Left hindlimb (tissue), 1 donor: ENCODE measurements at regions not wholly inside any gene's neighbourhood (a gene's known extent, or its start where the extent isn't known, plus 50 kb on each side); places are given as distances from the start of the nearest gene placed in this dataset.
"Not testable (repeated sequence)": the region's sequence is repeated elsewhere in the genome, so short reads cannot be mapped to it uniquely, and the experiment has no call there.

Experiments
- DNase-seq: peaks from one replicate; pipeline ENCODE4 v3.0.0-alpha.2; 2018

DNA sequence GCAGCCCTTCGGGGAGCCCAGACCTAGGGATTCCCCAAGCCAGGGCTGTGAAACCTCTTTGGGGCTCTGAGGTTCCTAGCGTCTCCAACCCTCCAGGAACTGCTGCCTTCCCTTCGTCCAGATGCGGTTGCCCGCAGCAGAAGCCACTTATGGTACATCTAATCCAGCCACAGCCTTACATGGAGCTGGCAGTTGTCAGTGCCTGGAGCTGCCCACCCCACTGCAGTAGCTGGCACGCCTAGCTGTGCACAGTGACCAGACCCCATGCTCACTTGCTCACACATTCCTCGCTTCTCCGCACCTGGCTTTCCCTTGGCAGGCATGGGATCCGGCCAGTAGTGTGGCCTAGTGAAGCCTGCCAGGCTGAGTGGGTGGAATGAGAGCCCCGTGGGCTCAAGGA lies 547.6 kb downstream of the TBC1D32 start:
- DNase-seq, result no peak

DNA sequence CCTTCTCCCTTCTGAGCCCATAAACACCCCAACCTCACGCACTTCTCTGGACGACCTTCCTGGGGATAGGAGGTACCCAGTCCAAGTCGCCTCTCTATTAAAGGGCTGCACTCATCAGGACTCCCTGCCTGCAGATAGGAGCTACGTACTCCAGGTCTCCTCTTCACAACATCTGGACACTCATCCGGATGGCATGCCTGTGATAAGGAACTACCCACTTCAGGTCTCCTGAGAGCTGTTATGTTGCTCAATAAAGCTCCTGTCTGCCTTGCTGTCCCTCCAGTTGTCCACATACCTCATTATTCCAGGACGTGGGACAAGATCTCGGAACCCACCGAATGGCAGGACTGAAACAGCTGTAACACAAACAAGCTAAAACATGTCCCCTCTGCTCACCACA lies 548.0 kb downstream of the TBC1D32 start:
- DNase-seq, result no peak

DNA sequence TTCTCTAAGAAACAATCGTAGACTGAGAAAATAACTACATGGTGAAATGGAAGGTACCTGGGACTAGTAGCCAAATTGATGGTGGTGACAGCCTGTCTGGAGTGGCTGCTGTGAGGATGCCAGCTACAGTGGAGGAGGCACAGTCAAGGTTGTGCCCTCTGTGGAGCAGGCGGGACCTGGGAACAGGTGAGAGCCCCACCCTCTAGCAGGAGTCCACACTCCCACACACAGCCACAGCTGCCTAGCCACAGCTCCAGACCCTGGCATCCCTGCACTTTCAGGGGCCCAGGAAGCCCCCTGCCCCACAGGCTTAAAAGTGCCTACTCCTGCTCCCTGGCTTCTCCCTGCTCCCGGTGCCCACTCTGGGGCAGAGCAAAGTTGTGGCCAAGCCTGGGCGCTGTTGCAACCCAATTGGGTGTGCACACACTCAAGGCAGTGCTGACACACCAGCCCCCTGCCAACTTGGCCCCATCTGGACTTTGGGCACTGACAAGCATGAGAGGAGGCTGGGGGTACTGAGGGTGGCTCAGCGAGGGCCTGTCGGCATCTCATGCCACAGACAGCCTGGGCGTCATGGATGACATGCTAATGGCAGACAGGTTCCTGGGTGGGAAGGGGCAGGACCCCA lies 548.7 kb downstream of the TBC1D32 start:
- no peak for DNase-seq

DNA sequence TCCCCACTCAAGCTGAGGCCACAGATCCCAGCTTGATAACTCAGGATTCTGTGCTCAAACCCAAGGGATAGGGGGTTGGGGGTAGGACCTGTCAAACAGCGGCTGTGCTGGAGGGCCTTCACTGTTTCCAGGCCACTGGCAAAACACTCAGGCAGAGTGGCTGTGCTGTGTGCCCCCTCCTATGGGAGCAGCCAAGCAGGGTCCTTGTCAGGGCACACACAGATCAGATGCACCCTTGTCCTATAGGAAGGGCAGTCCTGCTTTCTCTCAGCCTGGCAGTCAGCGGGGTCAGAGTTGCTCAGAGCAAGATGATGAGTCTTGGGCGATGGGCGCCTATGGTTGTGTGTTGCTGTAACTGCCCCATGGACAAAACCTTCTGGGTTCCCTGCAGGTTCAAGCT lies 554.8 kb downstream of the TBC1D32 start:
- no peak for DNase-seq

DNA sequence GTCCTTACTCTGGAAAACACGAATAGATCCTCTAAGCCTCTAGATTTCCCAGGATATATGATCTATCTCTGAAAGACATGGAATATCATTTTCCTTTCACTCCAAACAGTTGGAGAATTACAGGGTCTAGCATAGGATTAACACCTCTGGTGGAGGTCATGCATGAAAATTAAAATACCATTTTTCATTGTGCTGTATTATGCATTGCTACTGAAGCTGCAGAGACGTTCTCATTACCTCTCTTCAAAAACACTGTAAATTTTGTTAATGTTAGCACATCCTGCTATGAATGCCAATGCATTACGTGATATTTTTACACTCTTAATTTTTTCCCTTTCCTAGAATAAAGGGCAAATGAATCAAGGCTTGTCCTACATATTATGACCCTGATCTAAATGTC lies 558.6 kb downstream of the TBC1D32 start:
- no peak for DNase-seq

DNA sequence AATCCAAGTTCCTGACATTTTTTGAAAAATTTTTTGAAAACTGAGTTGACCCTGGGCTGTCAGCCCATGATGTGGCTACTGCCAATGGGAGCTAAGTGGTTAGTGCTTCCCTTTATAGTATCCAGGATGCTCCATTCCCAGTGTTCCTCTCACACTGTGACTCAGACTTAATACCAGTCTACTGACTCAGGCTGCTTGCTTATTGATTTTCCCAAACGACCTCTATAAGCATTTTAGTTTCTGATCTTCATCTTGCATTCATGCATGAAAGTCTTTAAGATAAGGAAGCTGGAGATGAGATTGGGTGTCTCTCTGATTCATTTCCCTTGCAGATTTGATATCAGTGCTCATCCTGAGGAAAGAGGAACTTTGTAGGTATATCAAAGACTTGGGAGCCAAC lies 560.0 kb downstream of the TBC1D32 start:
- DNase-seq, result no peak

DNA sequence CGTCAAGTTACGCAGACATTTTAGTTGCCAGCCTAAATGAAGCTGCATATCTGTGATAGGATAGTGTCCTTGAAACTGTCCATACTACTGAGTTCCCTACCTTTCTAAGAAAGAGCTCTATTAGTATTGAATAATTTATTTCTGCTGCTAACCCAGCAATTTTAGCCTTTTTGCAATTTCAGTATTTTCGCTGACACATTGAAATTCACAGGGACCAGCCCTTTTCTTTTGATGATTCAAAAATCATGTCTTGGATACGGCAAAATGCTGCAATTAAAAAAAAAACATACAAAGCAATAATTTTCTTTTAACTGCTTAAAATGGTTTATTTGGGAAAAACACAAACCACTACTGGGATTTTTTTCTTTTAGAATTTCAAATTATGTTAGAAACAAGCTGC lies 563.3 kb downstream of the TBC1D32 start:
- DNase-seq, result no peak

DNA sequence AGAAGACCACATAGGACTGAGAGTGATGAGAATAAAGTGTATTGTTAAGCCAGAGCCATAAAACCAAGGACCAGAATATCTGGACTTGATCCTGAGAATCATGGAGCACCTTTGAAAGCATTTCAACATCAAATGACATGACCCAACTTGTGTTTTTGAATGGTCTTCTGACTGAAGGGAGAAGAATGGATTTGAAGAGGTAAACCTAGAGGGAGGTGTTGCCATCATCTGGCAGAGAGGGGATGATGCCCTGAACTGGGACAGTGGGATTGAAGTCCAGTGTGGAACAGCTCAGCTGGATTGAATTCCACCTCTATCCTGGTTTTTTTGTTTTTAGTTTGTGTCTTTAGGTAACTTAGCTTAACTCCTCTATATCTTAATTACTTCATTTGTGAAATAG lies 570.0 kb downstream of the TBC1D32 start:
- no peak for DNase-seq

DNA sequence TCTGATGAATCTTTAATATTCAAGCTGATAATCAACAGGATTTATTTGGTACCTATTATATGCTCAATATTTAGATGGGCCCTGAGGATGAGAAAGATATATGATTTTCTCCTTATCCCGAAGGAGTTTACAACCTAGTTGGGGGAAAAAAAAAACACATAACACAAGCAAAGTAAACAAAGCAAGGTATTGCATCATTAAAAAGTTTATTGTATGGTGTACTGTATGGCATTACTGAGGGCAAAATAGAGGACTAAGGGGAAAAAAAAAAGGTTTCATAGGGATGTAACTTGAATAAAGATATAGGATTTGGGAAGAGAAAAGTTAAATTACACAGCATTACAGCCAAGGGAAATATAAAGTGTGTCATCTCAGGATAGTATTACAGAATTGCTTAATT lies 574.7 kb downstream of the TBC1D32 start:
- no peak for DNase-seq

DNA sequence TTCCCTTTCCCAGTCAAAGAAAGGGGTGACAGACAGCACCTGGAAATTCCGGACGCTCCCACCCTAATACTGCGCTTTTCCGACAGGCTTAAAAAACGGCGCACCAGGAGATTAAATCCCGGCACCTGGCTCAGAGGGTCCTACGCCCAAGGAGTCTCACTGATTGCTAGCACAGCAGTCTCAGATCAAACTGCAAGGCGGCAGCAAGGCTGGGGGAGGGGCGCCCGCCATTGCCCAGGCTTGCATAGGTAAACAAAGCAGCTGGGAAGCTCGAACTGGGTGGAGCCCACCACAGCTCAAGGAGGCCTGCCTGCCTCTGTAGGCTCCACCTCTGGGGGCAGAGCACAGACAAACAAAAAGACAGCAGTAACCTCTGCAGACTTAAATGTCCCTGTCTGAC lies 585.7 kb downstream of the TBC1D32 start:
- not testable (repeated sequence) for DNase-seq

DNA sequence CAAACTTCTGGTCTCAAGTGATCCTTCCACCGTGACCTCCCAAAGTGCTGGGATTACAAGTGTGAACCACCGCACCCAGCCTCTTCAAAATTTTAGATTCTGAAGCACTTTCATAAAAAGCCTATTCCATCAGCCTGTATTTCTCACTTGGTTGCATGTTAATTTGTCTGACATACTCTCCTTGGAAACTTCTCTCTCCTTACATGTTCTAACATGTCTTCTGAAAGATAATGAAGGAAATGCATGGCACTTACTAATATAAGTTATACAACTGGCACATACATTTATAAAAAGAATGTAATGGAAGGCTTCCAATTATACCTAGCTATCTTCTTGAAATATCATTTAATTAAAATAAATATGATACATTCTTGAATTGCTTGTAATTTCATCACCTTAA lies 597.5 kb downstream of the TBC1D32 start:
- no peak for DNase-seq

DNA sequence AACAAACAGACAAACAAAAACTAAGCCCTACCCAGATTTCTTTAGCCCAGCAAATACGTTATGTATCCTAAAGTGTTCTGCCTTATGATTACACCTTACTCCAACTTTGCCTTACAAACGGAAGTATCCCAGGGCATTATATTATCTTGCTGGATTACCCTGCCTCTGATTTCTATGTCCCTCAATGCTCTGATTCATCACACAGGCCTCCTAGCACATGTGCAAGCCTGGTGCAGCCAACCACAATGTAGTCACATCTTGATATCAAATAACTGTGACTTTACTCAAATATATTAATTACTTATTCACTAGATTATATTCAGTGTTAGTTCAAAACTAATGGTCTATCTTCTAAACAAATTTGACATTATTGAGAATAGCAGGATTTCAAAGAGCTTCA lies 598.6 kb downstream of the TBC1D32 start:
- no peak for DNase-seq

DNA sequence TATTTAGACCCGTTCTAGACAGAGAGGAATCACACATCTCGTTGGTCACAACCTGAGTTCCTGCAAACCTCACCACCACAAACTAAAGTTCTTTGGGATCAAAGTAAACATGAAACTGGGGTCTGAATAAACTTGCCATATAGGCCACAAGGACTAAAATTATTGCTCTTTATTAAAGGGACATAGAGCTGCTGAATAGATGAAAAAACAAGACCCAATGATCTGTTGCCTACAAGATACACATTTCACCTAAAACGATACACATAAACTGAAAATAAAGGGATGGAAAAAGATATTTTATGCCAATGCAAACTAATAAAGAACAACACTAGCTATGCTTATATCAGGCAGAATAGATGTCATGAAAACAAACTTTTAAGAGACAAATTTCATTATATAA lies 623.0 kb downstream of the TBC1D32 start:
- no peak for DNase-seq

DNA sequence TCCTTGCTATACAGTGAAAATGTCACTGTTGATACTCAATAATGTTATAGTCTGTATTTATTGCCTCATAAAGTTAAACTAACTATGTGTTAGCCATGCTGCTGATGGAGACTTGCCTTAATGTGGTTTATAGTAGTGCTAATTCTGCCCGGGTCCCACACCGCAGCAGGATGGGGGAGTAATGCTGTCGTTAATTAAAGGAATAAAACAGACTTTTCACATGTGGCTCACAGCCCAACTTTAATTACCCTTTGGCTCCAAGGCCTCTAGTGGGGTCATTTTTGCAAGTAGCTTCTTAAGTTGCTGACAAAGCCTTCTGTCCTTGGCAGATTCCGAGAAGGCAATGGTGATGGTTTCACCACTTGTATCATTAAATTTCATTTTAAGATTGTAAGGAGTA lies 634.3 kb downstream of the TBC1D32 start:
- DNase-seq, result no peak

DNA sequence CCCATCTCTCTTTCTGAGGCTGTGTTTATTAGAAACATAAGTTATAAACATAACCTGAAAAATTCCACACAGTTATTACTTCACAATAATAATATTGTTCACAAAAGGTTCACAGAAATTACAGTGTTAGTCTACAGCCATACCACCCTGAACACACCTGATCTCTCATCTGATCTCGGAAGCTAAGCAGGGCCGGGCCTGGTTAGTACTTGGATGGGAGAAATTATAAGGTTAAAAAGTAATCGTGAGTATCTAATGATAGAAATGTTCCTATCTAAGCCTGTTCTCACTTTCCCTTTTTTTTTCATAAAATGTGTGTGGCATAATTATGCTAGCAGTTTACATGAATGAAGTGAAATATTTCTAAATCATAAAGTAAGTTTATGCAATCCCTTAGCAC lies 647.8 kb downstream of the TBC1D32 start:
- no peak for DNase-seq

DNA sequence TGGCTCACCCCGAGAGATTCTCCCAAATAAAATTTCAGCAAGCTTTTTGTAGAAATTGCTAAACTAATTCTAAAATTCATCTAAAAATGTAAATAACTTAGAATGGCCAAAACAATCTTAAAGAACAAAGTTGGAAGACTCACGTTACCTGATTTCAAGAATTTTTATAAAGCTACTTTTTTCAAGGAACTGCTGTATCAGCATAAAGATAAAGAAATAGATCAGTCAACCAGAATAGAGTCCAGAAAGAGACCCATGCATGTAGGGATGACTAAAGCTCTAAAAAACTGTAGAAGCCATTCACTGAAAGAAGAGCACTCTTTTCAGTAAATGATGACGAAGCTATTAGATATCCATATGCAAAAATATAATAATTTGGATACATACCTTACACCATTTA lies 652.1 kb downstream of the TBC1D32 start:
- DNase-seq, result no peak

DNA sequence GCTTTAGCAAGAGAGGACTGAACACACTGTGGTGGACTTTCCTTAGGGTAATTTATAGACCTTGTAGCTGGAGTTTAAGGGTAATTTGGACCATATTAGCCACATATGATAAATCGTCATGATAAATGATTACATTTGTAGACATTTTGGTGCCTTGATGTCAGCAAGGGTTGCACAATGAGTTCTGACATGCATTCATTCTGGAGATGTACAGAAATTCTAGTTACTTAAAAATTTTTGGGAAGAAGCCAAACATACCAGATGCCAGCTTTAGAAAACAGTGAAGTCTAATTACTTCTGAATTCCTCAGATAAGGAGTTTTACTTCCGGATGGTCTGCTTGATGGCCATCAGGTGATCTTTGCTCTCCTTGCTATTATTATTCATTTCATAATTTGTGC lies 653.1 kb downstream of the TBC1D32 start:
- no peak for DNase-seq

DNA sequence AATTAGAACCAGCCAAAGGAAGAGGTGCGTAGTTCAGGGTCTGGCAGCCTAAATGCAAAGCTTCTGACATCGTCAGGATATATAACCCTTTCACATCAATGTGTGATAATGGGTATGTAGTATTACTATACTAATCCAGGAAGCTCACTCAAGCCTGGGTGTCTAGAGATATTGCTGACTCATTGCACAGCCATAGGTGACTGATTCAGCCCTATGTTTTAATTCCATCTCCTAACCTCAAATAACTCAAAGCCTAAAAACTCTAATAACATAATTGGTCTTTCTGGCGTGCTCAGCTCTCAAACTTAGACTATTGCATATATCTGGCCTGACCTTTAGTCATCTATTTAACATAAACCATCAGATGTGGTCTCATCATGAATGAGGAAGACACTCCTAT lies 658.4 kb downstream of the TBC1D32 start:
- no peak for DNase-seq

DNA sequence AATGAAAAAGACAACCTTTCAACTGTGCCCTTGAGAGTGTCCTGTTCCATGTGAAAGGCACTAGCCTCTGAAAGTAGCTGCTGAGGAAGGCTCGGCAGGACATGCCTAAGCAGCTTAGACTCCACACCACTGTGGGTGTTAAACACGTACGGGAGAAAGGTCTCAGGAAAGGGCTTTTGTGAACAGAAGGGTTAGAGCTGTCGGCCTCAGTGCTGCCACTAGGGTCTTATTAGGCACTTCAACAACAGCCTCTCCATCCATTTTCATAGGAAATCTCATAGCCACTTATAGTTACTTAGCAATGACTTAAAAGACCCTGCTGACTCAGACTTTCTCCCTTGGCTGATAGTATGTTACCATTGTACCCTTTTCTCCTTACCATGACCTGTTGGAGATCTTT lies 662.8 kb downstream of the TBC1D32 start:
- DNase-seq, result no peak

DNA sequence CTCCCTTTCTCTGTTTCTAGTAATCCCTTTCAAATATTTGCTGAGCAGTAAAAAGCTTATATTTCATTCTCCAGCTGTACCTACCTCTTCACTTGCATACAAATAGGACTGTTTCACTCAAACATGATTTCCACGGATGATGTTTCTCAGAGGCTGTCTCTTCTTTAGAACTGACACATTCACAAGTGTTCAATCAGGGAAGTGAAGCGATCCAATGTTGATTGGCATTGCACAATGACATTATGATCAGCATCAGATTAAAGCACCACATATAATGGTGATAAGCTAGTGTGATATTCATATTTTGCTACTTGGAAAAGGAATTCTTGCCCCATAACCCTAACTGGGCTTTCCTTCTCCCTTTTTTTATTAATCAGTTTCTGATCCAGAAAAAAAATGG lies 681.8 kb downstream of the TBC1D32 start:
- no peak for DNase-seq

DNA sequence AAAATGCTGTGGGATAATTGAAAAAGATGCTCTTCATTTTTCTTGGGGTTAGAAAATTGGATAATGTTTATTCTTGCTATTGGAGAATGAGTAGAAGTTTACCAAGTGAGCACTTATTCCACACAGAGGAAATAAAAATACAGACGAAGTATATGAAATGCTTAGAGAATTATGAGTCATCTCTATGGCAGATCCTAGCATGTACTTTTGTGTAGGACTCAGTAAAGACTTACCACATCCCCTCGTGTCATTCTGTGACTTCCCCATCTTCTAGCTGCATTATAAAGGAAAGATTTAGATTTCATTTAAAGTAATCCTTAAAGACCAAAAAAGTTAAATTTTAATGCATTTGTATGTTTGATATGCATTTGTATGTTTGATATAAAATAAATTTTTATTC lies 685.6 kb downstream of the TBC1D32 start:
- no peak for DNase-seq

DNA sequence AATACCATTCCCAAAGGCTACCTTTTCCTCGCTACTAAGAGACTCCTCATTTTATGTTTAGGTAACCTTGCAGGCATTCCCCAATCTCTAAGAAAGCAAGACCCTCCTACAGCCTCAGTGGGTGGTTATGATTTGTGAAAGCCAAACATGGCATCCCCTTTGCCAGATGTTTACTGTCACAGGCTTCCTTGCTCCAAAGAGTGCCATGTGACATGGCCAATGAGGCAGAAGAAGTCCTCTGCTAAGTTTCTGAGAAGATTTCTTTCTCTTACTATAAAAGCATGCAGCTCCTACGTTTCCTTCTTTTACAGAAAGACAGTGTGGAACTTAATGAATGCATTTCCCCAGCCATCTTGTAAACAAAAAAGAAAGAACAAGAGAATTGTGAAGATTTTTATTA lies 688.2 kb downstream of the TBC1D32 start:
- DNase-seq, result no peak

DNA sequence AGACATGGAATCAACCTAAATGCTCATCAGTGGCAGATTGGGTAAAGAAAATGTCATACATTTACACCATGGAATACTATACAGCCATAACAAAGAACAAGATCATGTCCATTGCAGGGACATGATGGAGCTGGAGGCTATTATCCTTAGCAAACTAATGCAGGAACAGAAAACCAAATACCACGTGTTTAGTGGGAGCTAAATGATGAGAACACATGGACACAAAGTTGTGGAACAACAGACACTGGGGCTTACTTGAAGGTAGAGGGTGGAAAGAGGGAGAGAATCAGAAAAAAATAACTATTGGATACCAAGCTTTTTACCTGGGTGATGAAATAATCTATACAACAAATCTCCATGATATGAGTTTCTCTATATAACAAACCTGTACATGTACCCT lies 701.3 kb downstream of the TBC1D32 start:
- no peak for DNase-seq

DNA sequence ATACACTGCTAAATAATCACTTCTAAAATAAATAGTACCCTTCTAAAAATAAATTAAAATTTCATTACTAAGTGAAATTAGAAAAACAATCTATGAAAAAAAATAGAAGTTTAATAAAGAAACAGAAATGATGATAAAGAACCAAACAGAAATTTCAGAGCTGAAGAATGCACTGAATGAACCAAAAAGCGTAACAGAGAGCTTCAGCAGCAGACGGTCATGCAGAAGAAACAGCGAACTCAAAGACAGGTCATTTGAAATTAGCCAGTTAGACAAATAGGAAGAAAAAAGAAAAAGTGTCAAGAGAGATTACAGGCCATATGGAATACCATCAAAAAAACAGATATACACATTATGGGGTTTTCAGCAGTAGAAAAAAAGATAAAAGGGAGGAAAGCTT lies 706.7 kb downstream of the TBC1D32 start:
- no peak for DNase-seq

DNA sequence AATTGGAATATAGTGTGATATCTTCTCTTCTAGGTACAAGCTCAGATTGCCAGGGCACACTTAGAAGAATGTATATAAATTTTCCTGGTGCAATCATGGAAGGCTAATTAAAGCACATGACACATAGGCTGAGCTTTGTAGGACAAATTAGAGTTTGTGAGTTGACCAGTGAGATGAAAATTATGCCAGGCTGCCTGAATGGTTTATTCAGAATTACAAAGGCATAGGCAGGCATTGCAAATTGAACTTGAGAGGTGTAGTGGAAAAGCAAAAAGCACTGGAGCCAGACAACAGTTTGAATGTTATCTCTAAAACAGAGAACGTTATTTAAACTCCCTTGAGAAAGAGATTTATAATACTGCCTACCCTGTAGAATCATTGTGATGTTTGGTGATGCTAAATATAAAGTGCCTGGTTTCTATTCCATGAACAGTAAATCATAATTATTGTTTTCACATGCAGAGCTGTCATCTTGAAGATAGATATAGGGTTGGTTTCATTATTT lies 712.1 kb downstream of the TBC1D32 start:
- no peak for DNase-seq

DNA sequence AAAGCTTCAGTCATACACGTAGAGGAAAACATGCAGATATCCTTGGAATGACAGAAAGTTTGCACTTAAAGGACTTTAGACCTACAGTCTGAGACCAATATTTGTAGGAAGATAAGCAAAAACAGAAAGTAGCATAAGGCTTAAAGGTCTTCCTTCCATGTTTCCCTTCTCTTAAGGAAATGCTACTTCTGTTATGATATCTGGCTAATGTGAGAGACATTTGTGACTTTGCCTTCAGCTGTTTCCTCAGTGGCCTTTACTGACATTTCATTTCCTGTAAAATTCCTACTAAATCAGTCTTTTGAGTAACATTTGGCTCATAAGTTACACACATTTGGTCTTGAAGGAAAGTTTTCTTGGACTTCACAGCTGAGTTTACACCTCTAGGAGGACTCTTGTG lies 713.4 kb downstream of the TBC1D32 start:
- no peak for DNase-seq
